ENCODE measurements at regions not wholly inside any gene's neighbourhood (a gene's known extent, or its start where the extent isn't known, plus 50 kb on each side); places are given as distances from the start of the nearest gene placed in this dataset.

DNA sequence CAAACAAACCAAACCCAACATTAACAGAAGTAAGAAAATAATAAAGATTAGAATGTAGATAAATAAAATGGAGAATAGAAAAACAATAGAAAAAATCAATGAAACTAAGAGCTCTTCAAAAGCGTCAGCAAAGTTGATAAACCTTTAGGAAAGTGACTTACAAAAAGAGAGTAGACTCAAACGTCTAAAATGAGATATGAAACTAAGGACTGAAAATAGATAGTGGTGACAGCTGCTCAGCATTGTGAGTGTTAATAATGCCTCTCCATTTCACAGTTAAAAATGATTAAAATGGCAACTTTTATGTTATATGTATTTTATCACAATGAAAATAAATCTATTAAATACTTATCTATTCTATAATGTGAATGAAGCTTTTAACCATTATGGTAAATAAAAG, 125.7 kb upstream of the CPXCR1 start:
- Mint-ChIP-seq H3K36me3 (ENCODE audit: low read depth) (no peaks in the 10 kb centered on the region), H3K4me3 (no peak overlapping the region), H3K27ac (no peak overlapping the region), H3K27me3 (ENCODE audit: low read depth) (peaks cover 3% of the 10 kb centered on the region), H3K4me1 (no peaks in the 10 kb centered on the region), H3K9me3 (no peaks in the 10 kb centered on the region)
- TF ChIP-seq, protein P1, sequence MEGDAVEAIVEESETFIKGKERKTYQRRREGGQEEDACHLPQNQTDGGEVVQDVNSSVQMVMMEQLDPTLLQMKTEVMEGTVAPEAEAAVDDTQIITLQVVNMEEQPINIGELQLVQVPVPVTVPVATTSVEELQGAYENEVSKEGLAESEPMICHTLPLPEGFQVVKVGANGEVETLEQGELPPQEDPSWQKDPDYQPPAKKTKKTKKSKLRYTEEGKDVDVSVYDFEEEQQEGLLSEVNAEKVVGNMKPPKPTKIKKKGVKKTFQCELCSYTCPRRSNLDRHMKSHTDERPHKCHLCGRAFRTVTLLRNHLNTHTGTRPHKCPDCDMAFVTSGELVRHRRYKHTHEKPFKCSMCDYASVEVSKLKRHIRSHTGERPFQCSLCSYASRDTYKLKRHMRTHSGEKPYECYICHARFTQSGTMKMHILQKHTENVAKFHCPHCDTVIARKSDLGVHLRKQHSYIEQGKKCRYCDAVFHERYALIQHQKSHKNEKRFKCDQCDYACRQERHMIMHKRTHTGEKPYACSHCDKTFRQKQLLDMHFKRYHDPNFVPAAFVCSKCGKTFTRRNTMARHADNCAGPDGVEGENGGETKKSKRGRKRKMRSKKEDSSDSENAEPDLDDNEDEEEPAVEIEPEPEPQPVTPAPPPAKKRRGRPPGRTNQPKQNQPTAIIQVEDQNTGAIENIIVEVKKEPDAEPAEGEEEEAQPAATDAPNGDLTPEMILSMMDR (IDR thresholded peaks at IDR 0.05; ENCODE audit: unreplicated experiment in 3 of 3) = no peak

DNA sequence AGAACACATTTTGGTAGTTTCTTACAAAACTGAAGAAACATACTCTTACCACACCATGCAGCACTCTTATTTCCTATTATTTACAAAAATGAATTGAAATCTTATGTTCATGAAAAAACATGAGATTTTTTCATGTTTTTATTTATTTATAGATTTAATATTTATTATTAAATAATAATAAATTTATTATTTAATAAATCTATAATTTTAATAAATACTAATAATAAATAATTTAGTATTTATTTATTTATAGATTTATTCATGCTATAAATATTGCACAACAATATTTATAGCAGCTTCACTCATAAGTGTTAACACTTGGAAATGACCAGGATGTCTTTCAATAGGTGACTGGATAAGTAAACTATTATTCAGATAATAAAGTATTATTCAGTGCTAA, 91.6 kb upstream of the CPXCR1 start:
- Mint-ChIP-seq H3K36me3 (ENCODE audit: low read depth) (no peaks in the 10 kb centered on the region), H3K27ac (no peak overlapping the region)
- TF ChIP-seq, protein P1 (IDR thresholded peaks at IDR 0.05; ENCODE audit: unreplicated experiment in 3 of 3) = no peak

DNA sequence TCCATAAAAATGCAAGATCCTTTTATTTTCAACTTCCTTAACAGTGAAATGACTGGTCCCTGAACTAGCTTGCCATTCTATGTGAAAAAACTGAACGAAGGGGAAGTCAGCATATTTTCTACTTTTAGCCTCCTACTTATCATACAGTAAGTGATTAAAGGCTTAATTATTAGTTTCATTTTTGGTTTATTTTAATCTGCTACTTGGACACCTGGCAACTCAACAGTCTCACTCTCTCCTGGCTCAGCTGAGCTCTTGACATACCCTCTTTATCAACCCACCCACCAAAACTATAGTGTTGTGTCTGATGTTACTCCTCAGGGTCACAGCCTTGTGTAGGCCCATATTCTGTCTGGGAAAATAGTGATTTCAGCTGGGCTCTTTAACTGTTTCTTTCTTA, 86.2 kb upstream of the CPXCR1 start:
- H3K4me3 Mint-ChIP-seq = no peak overlapping the region
- TF ChIP-seq, protein P1 (IDR thresholded peaks at IDR 0.05; ENCODE audit: unreplicated experiment in 3 of 3) = no peak
- H3K27me3 Mint-ChIP-seq (ENCODE audit: low read depth) = no peaks in the 10 kb centered on the region
- no peaks in the 10 kb centered on the region for H3K36me3 Mint-ChIP-seq (ENCODE audit: low read depth)
- H3K9me3 Mint-ChIP-seq = peaks cover 4% of the 10 kb centered on the region
- H3K27ac Mint-ChIP-seq = no peak overlapping the region
- no peaks in the 10 kb centered on the region for H3K4me1 Mint-ChIP-seq

More for the DNA sequence above, 91.6 kb upstream of the CPXCR1 start:
- Mint-ChIP-seq H3K9me3 (peaks cover 4% of the 10 kb centered on the region), H3K4me1 (no peaks in the 10 kb centered on the region), H3K4me3 (no peak overlapping the region), H3K27me3 (ENCODE audit: low read depth) (no peaks in the 10 kb centered on the region)

DNA sequence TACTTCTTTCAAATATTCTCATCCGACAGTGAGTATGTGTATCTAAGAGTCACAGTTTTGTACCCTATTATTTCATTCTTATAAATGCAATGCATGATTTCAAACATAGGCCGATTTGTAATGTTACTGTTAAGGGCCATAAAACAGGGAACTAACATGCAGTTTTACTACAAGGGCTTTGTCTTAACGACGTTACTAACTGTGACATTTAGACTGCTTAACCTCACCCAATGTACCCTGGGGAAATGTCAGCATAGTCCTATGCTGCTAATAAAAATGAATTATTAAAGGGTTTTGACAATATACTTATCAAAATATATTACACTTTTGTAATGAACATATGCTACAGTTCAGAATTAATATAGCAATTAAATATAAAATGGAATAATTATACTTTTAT, 74.8 kb upstream of the CPXCR1 start:
- TF ChIP-seq, protein P1 (IDR thresholded peaks at IDR 0.05; ENCODE audit: unreplicated experiment in 3 of 3) = no peak
- Mint-ChIP-seq H3K4me3 (no peak overlapping the region), H3K36me3 (ENCODE audit: low read depth) (no peaks in the 10 kb centered on the region), H3K4me1 (no peaks in the 10 kb centered on the region), H3K27ac (no peak overlapping the region), H3K27me3 (ENCODE audit: low read depth) (no peaks in the 10 kb centered on the region), H3K9me3 (peaks cover 2% of the 10 kb centered on the region)
